Keratinocyte (primary cell): ENCODE measurements at regions not wholly inside any gene's neighbourhood (a gene's known extent, or its start where the extent isn't known, plus 50 kb on each side); places are given as distances from the start of the nearest gene placed in this dataset.

Experiments
- DNase-seq: peaks from one replicate; pipeline ENCODE4 v3.0.0-alpha.2; 2011; ENCODE audit warnings: low read depth, missing footprints, low spot score
- FAIRE-seq: peaks from 2 replicates; lab custom pipeline; 2011; peaks lifted over from hg19 to GRCh38; lab: Jason Lieb, UNC
- H2AFZ ChIP-seq: 2 replicates; pipeline ENCODE4 v1.6.0; 2012; ENCODE audit warnings: low read length, control low read depth, inconsistent platforms; ENCODE audit not compliant: control insufficient read depth
- H3K27ac ChIP-seq: 2 replicates; pipeline ENCODE4 v1.5.1; 2011; ENCODE audit warnings: low read length; ENCODE audit not compliant: control insufficient read depth, insufficient read depth
- H3K27me3 ChIP-seq: 3 replicates; pipeline ENCODE4 v1.6.0; 2011; ENCODE audit warnings: low read length; ENCODE audit not compliant: control insufficient read depth, insufficient read depth; ENCODE audit errors: extremely low read depth
- H3K36me3 ChIP-seq, 2 experiments: 2 replicates in 1 of 2; 3 replicates in 1 of 2; pipeline ENCODE4 v1.5.1; 2011; ENCODE audit warnings: low read length in 2 of 2, mild to moderate bottlenecking in 1 of 2; ENCODE audit not compliant: control insufficient read depth in 2 of 2, insufficient read depth in 2 of 2; ENCODE audit errors: extremely low read depth in 1 of 2
- H3K4me1 ChIP-seq: 3 replicates; pipeline ENCODE4 v1.5.1; 2011; ENCODE audit warnings: low read length; ENCODE audit not compliant: control insufficient read depth, insufficient read depth; ENCODE audit errors: extremely low read depth
- H3K4me2 ChIP-seq: 3 replicates; pipeline ENCODE4 v1.6.0; 2011; ENCODE audit warnings: low read depth, low read length; ENCODE audit not compliant: control insufficient read depth, insufficient read depth; ENCODE audit errors: extremely low read depth
- H3K4me3 ChIP-seq, 3 experiments: fragments of 200-600 bp in 1 of 3; sonication (generic) in 1 of 3; 2 replicates in 2 of 3; 3 replicates in 1 of 3; pipeline ENCODE4 v1.5.1; 2011 to 2016; ENCODE audit warnings: low read length in 3 of 3, mild to moderate bottlenecking in 3 of 3, control low read depth in 2 of 3, inconsistent platforms in 1 of 3, low read depth in 1 of 3, mixed read lengths in 1 of 3, mixed run types in 1 of 3, moderate library complexity in 1 of 3; ENCODE audit not compliant: control insufficient read depth in 2 of 3, insufficient read depth in 2 of 3; ENCODE audit errors: extremely low read depth in 1 of 3
- H3K79me2 ChIP-seq: 2 replicates; pipeline ENCODE4 v1.6.0; 2012; ENCODE audit warnings: low read length; ENCODE audit not compliant: control insufficient read depth, insufficient read depth
- H3K9ac ChIP-seq: 3 replicates; pipeline ENCODE4 v1.6.0; 2011; ENCODE audit warnings: low read length; ENCODE audit not compliant: control insufficient read depth, insufficient read depth; ENCODE audit errors: extremely low read depth
- H3K9me1 ChIP-seq: 3 replicates; pipeline ENCODE4 v1.6.0; 2011; ENCODE audit warnings: low read length; ENCODE audit not compliant: control insufficient read depth, insufficient read depth; ENCODE audit errors: extremely low read depth
- H3K9me3 ChIP-seq: 2 replicates; pipeline ENCODE4 v1.5.1; 2012; ENCODE audit warnings: low read depth, low read length; ENCODE audit not compliant: control insufficient read depth
- H4K20me1 ChIP-seq: 3 replicates; pipeline ENCODE4 v1.6.0; 2011; ENCODE audit warnings: low read length; ENCODE audit not compliant: control insufficient read depth, insufficient read depth; ENCODE audit errors: extremely low read depth
- CTCF ChIP-seq, 3 experiments: IDR thresholded peaks in 1 of 3; conservative IDR thresholded peaks in 1 of 3; optimal IDR thresholded peaks in 1 of 3; 2 replicates in 2 of 3; 3 replicates in 1 of 3; pipeline versions ENCODE3 to v1.5.1; 2011; ENCODE audit warnings: low read length in 3 of 3, mild to moderate bottlenecking in 3 of 3, moderate library complexity in 2 of 3, control low read depth in 1 of 3, inconsistent platforms in 1 of 3; ENCODE audit not compliant: insufficient read depth in 2 of 3; ENCODE audit errors: extremely low read depth in 1 of 3
- EZH2 ChIP-seq: IDR thresholded peaks from one replicate; pipeline ENCODE4 v1.6.1; 2012; ENCODE audit warnings: inconsistent platforms, mild to moderate bottlenecking, low read length, moderate library complexity
- dilution Hi-C: fragments of 300-500 bp; cut with MboI; formaldehyde crosslinking; loops from one replicate; pipeline ENCODE4 v1.7.0; 2020; ENCODE audit warnings: low sequenced_read_pairs; ENCODE audit not compliant: extremely low pct_ligation_motif_present

GRCh38 chr20:59481477-59482018 is 122.8 kb upstream of the PHACTR3 start:
- Histone ChIP-seq H4K20me1 (no peaks in the 10 kb centered on the region), H3K27me3 (no peaks in the 10 kb centered on the region), H3K4me3 (no peak overlapping the region), H3K36me3 (no peaks in the 10 kb centered on the region), H3K9me3 (no peaks in the 10 kb centered on the region), H3K9me1 (no peaks in the 10 kb centered on the region), H3K27ac (no peak overlapping the region), H3K79me2 (no peaks in the 10 kb centered on the region), H3K4me1 (no peaks in the 10 kb centered on the region), H3K4me2 (no peak overlapping the region), H3K9ac (no peak overlapping the region), H2AFZ (no peak overlapping the region)
- no peak for FAIRE-seq
- DNase-seq, result no peak
- dilution Hi-C loops, result no loop called here
- TF ChIP-seq CTCF (optimal IDR thresholded peaks at IDR 0.05 in 1 of 3, IDR thresholded peaks at IDR 0.05 in 1 of 3, conservative IDR thresholded peaks at IDR 0.05 in 1 of 3; ENCODE audit: extremely low read depth in 1 of 3, insufficient read depth in 2 of 3, low read length in 3 of 3) (no peak), EZH2 (no peak)

GRCh38 chr20:59482351-59483187 is 121.8 kb upstream of the PHACTR3 start:
- TF ChIP-seq EZH2 (no peak), CTCF (optimal IDR thresholded peaks at IDR 0.05 in 1 of 3, IDR thresholded peaks at IDR 0.05 in 1 of 3, conservative IDR thresholded peaks at IDR 0.05 in 1 of 3; ENCODE audit: extremely low read depth in 1 of 3, insufficient read depth in 2 of 3, low read length in 3 of 3) (no peak)
- no peak overlapping the region for H3K4me2 ChIP-seq
- H3K36me3 ChIP-seq, result no peaks in the 10 kb centered on the region
- H3K27ac ChIP-seq, result no peak overlapping the region
- no peak for DNase-seq
- no peak overlapping the region for H2AFZ ChIP-seq
- no peak overlapping the region for H3K9ac ChIP-seq
- no peaks in the 10 kb centered on the region for H4K20me1 ChIP-seq
- no peaks in the 10 kb centered on the region for H3K9me3 ChIP-seq
- no peaks in the 10 kb centered on the region for H3K9me1 ChIP-seq
- no peaks in the 10 kb centered on the region for H3K27me3 ChIP-seq
- no peaks in the 10 kb centered on the region for H3K79me2 ChIP-seq
- H3K4me1 ChIP-seq, result no peaks in the 10 kb centered on the region
- dilution Hi-C loops, result no loop called here
- FAIRE-seq, result no peak
- H3K4me3 ChIP-seq, result no peak overlapping the region
